ENCODE measurements at regions not wholly inside any gene's neighbourhood (a gene's known extent, or its start where the extent isn't known, plus 50 kb on each side); places are given as distances from the start of the nearest gene placed in this dataset.

- DNase-seq (ENCODE audit: extremely low spot score, insufficient read length, low read depth) (no peak), FAIRE-seq (no peak)
Observed at GRCh38 chrX:71000139-71000538, 68.0 kb downstream of the SNX12 start.

GRCh38 chrX:70998411-70999027 is 67.6 kb upstream of the SLC7A3 start:
- DNase-seq (ENCODE audit: extremely low spot score, insufficient read length, low read depth) = no peak
- peak; percentile 60 for FAIRE-seq

- no peak for DNase-seq (ENCODE audit: extremely low spot score, insufficient read length, low read depth)
- FAIRE-seq = no peak
Observed at GRCh38 chrX:70995338-70995737, 64.4 kb upstream of the SLC7A3 start.

- FAIRE-seq (no peak), DNase-seq (ENCODE audit: extremely low spot score, insufficient read length, low read depth) (no peak)
Observed at GRCh38 chrX:70988425-70988824, 57.5 kb upstream of the SLC7A3 start.

All from GM18507 (cell line).